Vagina (tissue), 2 donors: ENCODE measurements at regions not wholly inside any gene's neighbourhood (a gene's known extent, or its start where the extent isn't known, plus 50 kb on each side); places are given as distances from the start of the nearest gene placed in this dataset.

ENCODE experiments used
- DNase-seq, 2 donors: peaks; one replicate each; pipeline ENCODE4 v3.0.0-alpha.2; 2017; ENCODE audit errors: extremely low spot score in 2 of 2
- H3K27ac ChIP-seq: fragments of 200-600 bp; sonication (generic); one replicate; pipeline ENCODE4 v1.5.1; 2019
- H3K27me3 ChIP-seq: fragments of 200-600 bp; sonication (generic); one replicate; pipeline ENCODE4 v1.5.1; 2019
- H3K36me3 ChIP-seq, 2 donors: fragments of 200-600 bp; sonication (generic); one replicate each; pipeline ENCODE4 v1.5.1; 2017 to 2019
- H3K4me1 ChIP-seq: fragments of 200-600 bp; sonication (generic); one replicate; pipeline ENCODE4 v1.5.1; 2019
- H3K4me3 ChIP-seq, 2 donors: fragments of 200-600 bp; sonication (generic); 1 replicate in 1 of 2; 2 replicates in 1 of 2; pipeline ENCODE4 v1.5.1; 2016 to 2019
- H3K9me3 ChIP-seq: fragments of 200-600 bp; sonication (generic); one replicate; pipeline ENCODE4 v1.5.1; 2019
- CTCF ChIP-seq, 3 experiments: fragments of 450-650 bp in 2 of 3; fragments of 200-600 bp in 1 of 3; sonication (generic) in 1 of 3; IDR thresholded peaks; one replicate each; pipeline ENCODE4 v1.5.1; 2017 to 2019; ENCODE audit warnings: antibody characterized with exemption in 3 of 3, mild to moderate bottlenecking in 2 of 3, moderate library complexity in 2 of 3
- POLR2A ChIP-seq, 2 donors: fragments of 450-650 bp; IDR thresholded peaks; one replicate each; pipeline ENCODE4 v1.6.1; 2017; ENCODE audit warnings: antibody characterized with exemption in 2 of 2, mild to moderate bottlenecking in 2 of 2, moderate library complexity in 2 of 2
- POLR2AphosphoS5 ChIP-seq, 2 donors: sonication (generic); formaldehyde crosslinking; IDR thresholded peaks; one replicate each; pipeline ENCODE4 v1.9.0; 2017; ENCODE audit warnings: antibody characterized with exemption in 2 of 2, mild to moderate bottlenecking in 2 of 2, low read depth in 1 of 2; ENCODE audit not compliant: insufficient read depth in 1 of 2
- intact Hi-C: fragments of 100-400 bp; cut with DNase I; formaldehyde crosslinking; loops from one replicate; pipeline ENCODE4 v1.15.1; 2023

- Histone ChIP-seq H3K27ac (no peak overlapping the region), H3K27me3 (no peaks in the 10 kb centered on the region), H3K4me1 (no peaks in the 10 kb centered on the region), H3K36me3 (no peaks in the 10 kb centered on the region), H3K4me3 (no peak overlapping the region), H3K9me3 (no peaks in the 10 kb centered on the region)
- DNase-seq, result no peak
- TF ChIP-seq POLR2A (IDR thresholded peaks at IDR 0.05) (no peak), CTCF (IDR thresholded peaks at IDR 0.05) (no peak), POLR2AphosphoS5 (IDR thresholded peaks at IDR 0.05; ENCODE audit: insufficient read depth in 1 of 2, low read depth in 1 of 2) (no peak)
- intact Hi-C loops, result no loop called here
Observed at GRCh38 chr6:77181749-77182148, 281.5 kb downstream of the HTR1B start.

- no peak for TF ChIP-seq CTCF (IDR thresholded peaks at IDR 0.05)
- TF ChIP-seq POLR2AphosphoS5 (IDR thresholded peaks at IDR 0.05; ENCODE audit: insufficient read depth in 1 of 2, low read depth in 1 of 2), result no peak
- no peak for TF ChIP-seq POLR2A (IDR thresholded peaks at IDR 0.05)
- H3K36me3 ChIP-seq, result no peaks in the 10 kb centered on the region
- H3K4me3 ChIP-seq, result no peak overlapping the region
- intact Hi-C loops, result no loop called here
- no peaks in the 10 kb centered on the region for H3K9me3 ChIP-seq
- no peaks in the 10 kb centered on the region for H3K4me1 ChIP-seq
- no peak overlapping the region for H3K27ac ChIP-seq
- no peaks in the 10 kb centered on the region for H3K27me3 ChIP-seq
- DNase-seq, result no peak
Observed at GRCh38 chr6:77180326-77180725, 283.0 kb downstream of the HTR1B start.

- Histone ChIP-seq H3K27me3 (no peaks in the 10 kb centered on the region), H3K27ac (no peak overlapping the region), H3K36me3 (no peaks in the 10 kb centered on the region), H3K9me3 (no peaks in the 10 kb centered on the region), H3K4me3 (no peak overlapping the region), H3K4me1 (no peaks in the 10 kb centered on the region)
- no peak for TF ChIP-seq CTCF (IDR thresholded peaks at IDR 0.05)
- TF ChIP-seq POLR2A (IDR thresholded peaks at IDR 0.05), result no peak
- no peak for TF ChIP-seq POLR2AphosphoS5 (IDR thresholded peaks at IDR 0.05; ENCODE audit: insufficient read depth in 1 of 2, low read depth in 1 of 2)
- intact Hi-C loops, result no loop called here
- DNase-seq, result no peak
Observed at GRCh38 chr6:77178821-77179220, 284.5 kb downstream of the HTR1B start.

GRCh38 chr6:77177470-77177869, 285.8 kb downstream of the HTR1B start:
- TF ChIP-seq POLR2A (IDR thresholded peaks at IDR 0.05), result no peak
- no peak for TF ChIP-seq POLR2AphosphoS5 (IDR thresholded peaks at IDR 0.05; ENCODE audit: insufficient read depth in 1 of 2, low read depth in 1 of 2)
- no peak for TF ChIP-seq CTCF (IDR thresholded peaks at IDR 0.05)
- H3K27ac ChIP-seq, result no peak overlapping the region
- no peak overlapping the region for H3K4me3 ChIP-seq
- H3K27me3 ChIP-seq, result no peaks in the 10 kb centered on the region
- no peak for DNase-seq
- intact Hi-C loops, result no loop called here
- no peaks in the 10 kb centered on the region for H3K4me1 ChIP-seq
- H3K9me3 ChIP-seq, result no peaks in the 10 kb centered on the region
- H3K36me3 ChIP-seq, result no peaks in the 10 kb centered on the region

GRCh38 chr6:77173472-77174074, 289.7 kb downstream of the HTR1B start:
- H3K27ac ChIP-seq, result no peak overlapping the region
- DNase-seq, result no peak
- H3K36me3 ChIP-seq, result no peaks in the 10 kb centered on the region
- H3K9me3 ChIP-seq, result no peaks in the 10 kb centered on the region
- TF ChIP-seq POLR2A (IDR thresholded peaks at IDR 0.05) (no peak), CTCF (IDR thresholded peaks at IDR 0.05) (no peak), POLR2AphosphoS5 (IDR thresholded peaks at IDR 0.05; ENCODE audit: insufficient read depth in 1 of 2, low read depth in 1 of 2) (no peak)
- no peaks in the 10 kb centered on the region for H3K27me3 ChIP-seq
- no peaks in the 10 kb centered on the region for H3K4me1 ChIP-seq
- intact Hi-C loops, result no loop called here
- H3K4me3 ChIP-seq, result no peak overlapping the region
